GM03348 (cell line): ENCODE measurements at regions not wholly inside any gene's neighbourhood (a gene's known extent, or its start where the extent isn't known, plus 50 kb on each side); places are given as distances from the start of the nearest gene placed in this dataset.

ENCODE experiments used
- DNase-seq: peaks from one replicate; pipeline ENCODE4 v3.0.0; 2012; ENCODE audit warnings: low spot score

DNA sequence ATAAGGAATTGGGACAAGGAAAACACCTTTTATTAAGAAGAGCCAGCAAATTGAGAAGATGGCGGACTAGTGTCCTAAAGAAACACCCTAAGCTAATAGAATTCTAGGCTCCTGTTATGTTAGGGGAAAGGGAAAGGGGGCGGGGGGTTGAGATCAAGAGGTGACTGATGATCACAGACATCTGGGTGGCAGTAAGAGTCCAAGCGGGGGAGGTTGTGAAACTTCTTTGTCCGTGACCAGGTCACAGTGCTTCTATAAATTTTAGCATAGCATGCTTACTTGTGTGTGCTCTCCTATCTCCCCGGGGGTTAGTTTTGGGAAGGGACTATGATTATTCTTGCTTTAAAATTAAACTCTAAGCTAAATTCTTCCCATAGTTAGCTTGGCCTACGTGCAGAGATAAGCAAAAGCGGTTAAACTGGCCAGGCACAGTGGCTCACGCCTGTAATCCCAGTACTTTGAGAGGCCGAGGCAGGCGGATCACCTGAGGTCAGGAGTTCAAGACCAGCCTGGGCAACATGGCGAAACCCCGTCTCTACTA lies 262.1 kb downstream of the SKIDA1 start:
- no peak for DNase-seq

DNA sequence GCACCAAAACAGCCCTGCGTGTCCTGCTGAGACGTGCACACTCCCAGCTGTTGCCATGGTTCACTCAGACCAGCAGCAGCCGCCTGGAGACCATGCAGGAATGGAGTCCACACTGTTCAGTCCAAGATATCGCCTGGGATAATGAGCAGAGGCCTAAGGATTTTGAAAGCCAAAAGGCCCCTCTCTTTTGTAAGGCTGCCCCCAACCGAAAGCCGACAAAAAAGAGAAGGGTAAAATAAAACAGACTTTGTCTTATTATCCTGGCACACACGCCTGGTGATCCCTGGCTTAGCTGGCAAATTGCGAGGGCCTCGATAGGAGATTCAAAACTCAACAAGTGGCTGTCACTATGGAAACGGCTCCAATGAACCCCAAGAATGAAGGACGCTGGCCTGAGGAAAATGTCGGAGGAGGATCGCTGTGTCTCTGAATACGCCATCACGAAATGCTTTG lies 263.6 kb downstream of the SKIDA1 start:
- DNase-seq = no peak

DNA sequence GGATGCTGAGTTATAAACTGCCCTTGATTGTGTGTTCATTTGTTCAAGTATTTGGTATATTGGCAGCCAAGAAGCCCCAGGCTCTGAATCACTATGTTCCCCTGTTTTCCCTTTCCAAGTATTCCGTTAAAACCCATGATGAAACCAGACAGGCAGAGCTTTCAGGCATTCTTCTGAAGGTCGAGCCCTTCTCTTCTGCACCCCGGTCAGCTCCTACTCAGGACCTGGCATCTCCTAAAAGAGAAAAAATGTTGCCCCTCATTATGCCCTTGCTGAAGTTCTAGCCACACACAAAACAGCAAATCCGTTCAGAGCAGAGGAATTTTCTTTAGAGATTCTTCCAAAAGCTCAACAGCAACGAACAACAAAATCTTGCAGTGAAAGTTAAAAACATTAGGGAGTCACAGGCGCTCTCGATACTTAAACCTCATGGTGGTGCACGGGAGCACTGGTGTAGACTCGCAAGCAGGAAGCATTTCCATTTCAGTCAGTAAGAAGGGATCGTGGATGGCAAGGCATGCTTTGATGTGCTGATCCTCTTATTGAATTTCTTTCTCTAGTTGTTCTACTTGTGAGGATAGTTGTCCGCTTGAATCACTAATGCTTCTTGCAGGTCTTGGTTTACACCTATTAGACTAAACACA lies 264.9 kb downstream of the SKIDA1 start:
- DNase-seq = peak; percentile 41

DNA sequence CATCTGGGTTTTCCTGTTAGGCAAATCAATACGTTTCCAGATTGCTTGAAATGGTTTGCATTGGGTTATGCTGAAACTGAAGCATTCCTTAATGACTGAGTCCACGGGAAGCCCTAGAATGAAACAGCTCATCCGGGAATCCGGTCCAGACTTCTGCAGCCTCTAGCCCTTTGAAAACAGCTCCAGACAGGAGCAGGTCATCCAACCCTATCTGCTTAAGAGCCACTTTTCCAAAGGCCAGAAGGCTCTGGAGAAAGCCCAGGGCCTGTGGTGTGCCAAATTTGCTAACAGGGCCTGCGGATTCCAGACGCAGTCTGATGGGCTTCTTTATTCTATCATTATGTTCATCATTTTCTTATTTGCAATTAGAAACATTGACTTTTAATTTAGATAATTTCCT lies 265.4 kb downstream of the SKIDA1 start:
- DNase-seq = peak; percentile 48

DNA sequence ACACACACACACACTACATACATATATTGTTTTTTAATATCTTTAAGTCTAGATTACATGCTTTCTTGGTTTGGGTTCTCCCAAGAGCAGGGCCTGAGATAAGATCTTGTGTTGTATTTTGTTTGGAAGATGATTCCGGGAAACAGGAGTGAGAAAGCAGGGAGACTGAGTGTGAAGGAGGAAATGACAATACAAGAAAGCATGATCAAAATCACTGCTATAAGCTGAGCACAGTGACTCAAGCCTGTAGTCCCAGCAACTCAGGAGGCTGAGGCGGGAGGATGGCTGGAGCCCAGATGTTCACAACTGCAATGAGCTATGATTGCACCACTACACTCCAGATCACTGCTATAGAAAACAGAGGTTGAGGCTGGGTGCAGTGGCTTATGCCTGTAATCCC lies 267.6 kb downstream of the SKIDA1 start:
- DNase-seq = peak; percentile 16

DNA sequence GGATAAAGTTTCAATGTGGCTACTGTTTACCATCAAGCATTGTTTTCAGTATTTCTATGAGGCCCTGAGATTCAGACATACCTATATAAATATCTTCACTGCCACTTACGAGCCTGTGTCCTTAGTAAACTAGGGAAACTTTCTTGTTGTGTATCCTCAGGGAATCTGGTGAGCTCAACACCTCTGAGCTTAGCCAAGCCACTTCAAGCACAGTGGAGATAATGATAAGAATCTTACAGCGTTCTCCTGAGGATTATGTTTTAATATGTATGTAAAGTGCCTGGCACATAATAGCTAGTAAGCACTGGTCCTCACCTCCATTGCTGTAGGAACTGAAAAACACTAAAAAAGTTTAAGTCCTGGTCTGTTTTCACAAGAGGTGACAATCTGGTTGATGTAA lies 268.3 kb downstream of the SKIDA1 start:
- no peak for DNase-seq

DNA sequence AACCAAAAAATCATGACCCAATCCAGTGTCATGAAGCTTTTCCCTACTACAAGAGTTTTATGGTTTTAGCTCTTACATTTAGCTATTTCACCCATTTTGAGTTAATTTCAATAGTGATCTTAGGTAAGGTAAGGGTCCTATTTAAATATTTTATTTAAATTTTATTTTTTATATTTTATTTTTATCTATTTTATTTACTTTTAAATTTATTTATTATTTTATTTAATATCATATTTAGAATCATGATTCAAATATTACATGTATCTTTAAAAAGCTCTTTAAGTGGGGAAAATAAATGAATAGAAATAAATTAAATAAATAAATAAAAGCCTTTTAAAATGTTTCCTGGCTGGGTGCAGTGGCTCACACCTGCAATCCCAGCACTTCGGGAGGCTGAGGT lies 276.0 kb downstream of the SKIDA1 start:
- DNase-seq = no peak

DNA sequence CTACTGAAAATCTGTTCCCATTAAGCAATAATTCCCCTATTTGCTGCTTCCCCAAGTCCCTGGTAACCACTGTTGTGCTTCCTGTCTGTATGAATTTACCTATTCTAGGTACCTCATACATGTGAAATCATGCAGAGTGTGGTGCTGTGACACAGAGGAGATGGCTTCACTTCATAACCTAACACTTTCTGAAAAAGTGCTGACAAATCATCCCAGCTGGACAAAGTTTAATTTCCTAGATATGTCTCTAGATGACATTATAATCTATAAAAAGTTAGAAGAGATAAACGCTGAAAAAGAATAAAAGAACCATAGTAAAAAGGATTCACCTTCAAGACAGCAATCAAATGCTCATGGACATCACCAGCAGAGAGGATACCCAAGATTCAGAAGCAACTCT lies 277.9 kb downstream of the SKIDA1 start:
- DNase-seq = no peak

DNA sequence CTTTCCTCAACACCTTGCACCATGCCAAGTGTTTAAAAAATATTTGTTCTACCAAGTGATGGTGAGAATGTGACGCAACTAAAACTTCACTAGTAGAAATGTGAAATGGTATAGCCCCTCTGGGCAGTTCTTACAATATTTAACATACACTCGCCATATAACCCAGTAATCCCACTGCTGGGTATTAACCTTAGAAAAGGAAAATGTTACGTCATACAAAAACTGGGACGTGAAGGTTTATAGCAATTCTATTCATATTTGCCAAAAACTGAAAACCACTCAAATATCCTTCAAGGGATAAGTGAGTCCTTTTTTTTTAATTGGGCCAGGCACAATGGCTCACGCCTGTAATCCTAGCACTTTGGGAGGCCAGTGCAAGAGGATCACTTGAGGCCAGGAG lies 279.3 kb downstream of the SKIDA1 start:
- no peak for DNase-seq

DNA sequence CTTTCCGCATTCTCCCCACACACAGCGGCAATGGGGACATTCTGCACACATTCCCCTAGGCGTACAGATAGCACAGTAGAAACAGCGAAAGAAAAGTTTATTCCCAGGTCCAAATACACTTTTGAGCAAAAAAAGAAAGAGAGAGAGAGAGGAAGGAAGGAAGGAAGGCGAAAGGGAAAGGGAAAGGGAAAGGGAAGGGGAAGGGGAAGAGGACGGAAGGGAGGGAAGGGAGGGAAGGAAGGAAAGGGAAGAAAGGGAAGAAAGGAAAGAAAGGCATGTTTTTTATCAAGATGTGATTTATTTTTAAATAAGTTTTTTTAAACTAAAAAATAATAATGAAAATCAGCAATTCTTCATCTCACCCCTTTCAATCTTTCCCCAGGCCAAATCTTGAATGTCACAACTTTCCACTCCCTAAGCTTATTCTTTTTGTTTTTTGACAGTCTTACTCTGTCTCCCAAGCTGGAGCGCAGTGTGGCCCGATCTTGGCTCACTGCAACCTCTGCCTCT lies 281.7 kb downstream of the SKIDA1 start:
- no peak for DNase-seq

DNA sequence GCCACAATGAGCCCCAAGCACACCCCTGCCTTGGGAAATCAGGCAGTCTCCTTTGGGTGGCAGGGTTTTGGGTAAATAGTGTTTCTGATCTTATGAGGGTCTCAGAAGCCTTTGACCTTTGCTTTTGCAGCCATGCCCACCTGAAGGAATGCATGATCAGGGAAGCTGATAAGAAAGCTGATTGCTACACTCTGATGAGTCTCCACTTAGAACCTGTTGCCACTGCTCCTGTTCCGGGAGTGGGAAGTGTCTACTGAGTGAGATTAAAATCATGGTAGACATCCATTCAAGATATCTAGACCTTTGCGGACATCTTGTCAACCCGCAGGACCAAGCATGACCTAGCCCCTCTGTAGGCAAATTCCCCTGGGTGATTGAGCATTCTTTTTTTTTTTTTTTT lies 282.6 kb downstream of the SKIDA1 start:
- no peak for DNase-seq

DNA sequence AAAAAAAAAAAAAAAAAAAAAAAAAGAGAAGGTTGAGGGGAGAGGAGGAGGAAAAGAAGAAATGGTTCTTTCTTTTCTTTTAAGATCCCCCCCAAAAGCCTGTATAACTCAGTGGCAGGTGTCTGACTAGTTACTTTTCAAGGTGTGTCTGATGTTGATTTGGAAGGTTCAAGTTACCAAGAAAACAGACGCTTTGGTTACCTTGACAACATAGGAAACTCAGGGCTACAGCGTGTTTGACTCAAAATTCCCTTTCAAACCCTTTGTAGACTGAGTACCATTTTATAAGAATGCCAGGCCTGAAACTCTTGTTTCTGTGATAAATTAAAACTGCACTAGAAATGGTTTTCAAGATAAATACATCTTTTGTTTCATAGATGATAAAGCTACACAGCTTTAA lies 286.8 kb downstream of the SKIDA1 start:
- no peak for DNase-seq

DNA sequence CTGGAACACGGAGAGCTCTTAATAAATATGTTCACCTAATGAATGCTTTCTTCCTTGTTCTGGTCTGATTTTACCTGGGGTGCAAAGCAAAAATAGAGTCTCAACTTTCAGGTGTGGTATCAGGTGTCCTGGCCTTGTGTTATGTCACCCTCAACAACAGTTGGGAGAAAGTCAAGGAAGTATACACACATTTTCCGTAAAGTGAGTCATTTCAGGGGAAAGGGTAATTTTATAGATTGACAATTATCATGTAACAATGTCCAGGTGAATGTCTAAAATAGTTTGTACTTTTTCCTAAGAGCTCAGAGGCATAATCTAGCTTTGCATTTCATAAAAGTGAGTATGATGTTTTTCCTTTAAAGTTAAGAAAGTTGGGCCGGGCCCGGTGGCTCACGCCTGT lies 287.4 kb downstream of the SKIDA1 start:
- no peak for DNase-seq

DNA sequence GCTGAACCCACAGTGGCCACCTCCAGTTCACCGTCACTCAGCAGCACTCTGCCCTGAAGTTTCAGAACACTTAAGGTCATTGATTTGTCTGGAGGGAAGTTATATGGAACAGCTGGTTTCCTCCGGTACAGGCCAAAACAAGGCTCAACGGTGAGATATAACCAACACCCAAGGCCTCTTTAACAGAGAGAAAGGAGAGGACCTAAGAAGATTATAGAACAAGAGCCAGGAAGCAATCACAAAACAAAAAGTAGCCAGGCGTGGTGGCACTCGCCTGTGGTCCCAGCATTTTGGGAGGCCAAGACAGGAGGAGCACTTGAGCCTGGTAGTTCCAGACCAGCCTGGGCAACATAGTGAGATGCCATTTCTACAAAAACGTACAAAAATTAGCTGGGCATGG lies 290.7 kb downstream of the SKIDA1 start:
- no peak for DNase-seq

DNA sequence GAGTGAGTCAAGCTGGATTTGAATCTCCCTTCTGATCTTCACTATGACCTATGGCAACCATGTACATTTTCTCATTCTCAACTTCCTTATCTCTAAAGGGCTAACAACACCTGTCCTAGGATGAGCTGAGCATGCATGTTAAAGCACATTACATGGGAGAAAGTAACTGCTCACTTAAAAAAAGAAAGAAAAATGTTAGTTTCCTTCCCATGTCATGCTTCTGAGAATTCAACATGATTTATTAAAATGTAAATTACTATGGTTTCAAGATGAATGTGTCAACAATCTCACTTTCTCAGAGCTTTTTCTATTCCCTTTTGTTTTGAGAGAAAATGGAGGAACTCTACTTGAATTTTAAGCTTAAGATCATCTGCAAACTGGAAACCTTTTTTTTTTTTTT lies 295.3 kb downstream of the SKIDA1 start:
- no peak for DNase-seq

DNA sequence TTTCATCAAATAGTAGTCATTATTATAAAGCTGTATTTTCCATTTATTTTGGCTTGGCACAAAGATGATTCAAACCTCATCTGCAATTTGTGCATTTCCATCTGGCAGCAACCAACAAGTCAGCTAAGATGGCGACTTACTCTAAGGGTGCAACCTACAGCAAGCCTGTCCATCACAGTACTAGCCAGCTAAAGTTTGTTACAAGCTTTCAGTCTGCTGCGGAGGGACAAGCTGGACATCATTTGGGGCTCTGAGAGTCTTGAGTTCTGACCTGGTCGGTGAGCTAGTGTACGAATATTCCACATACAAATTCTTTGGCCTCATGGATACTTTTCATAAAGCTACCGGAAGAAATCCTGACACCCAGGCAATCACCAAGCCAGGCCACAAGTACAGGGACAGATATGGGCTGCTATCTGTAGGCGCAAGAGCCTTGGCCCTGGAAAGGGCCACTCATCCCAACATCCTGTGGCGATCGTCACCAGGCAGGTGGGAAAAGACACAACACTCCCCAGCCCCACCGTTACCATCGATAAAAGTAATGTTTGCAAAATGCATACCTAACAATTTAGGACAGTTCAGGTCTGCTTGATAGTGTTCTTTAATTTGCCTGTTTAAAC lies 307.6 kb downstream of the SKIDA1 start:
- DNase-seq = no peak

DNA sequence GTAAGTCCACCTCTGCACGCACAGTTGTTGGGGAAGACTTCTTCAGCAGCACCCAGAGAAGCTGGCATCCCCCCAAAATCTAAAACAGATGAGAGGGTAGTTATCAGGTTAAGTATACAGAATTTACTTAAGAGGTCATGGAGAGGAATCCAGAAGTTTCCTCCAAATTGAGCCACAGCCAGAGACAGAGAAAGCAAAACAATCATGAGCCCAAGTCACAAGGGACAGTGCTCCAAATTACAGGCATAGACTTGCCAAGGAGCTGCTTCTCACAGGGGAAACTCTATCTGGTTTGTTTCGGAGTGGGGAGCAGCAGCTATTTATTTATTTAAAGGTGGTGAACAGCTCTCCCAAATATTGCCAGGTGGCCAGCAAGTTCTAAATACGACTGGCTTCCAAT lies 308.4 kb downstream of the SKIDA1 start:
- no peak for DNase-seq

DNA sequence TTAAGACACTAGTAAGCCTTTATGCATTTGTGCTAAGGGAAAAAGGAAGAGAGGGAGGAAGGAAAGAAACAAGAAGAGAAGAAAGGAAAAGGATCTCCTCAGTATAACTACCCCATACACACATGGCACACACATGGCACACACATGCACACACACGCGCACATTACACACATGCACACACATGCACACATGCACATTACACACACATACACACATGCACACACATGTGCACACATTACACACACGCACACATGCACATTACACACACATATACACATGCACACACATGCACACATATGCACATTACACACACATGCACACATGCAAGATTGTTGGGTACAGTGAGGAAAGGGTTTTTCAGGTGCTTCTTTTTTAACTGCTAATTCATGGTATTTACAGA lies 311.2 kb downstream of the SKIDA1 start:
- no peak for DNase-seq

DNA sequence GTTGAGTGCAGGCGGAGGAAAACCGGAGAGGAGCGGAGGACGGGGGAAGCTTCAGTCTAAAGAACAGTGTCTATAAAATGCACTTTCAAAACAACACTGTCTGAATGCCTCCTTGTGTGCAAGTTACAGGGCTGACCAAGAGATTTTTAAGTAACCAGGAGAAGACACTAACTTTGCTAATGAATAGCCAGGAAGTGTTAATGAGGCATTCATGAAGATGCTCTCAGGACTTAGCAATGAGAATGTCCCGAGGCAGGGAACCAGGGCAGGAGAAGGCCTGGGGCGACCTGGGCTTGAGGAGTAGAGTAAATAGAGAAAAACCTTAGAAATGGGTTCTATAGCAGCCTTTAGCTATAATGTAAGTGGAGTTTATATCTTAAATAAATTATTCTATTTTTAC lies 312.1 kb downstream of the SKIDA1 start:
- no peak for DNase-seq

DNA sequence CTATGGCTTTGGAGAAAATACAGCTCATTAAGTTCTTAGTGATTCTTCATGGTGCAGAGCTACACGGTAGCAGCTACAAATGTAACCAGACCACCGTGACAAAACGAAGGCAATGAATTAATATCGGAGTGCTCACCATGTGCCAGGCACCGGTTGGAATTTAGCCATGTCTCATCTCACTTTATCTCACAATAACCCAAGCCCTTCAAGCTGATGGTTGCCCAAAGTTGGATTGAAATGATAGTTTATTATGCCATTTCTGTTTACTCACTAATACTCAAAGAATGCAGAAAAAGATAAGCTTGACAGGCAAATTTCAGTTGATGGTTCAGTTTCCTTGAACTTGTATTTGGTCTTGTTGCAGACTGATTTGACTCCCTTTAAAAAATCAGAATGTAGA lies 312.6 kb downstream of the SKIDA1 start:
- DNase-seq = no peak

DNA sequence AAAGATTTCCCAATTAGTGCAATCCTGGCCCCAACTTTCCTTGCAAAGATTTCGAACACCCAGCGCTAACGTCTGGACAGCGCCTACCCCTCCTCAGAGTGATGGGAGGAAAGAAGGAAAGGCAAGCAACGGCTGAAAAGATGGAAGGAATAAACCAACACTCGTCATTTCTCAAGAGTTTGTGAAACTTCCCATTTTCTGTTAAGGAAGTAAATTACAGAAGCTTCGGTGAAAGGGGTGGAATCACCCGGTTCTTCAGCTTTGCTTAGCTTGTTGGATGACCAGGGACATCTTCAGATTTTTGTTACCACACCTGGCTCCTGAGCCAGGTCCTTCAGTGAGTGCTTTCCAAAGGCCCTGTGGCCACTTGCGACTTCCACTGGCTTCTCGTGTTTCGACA lies 313.1 kb downstream of the SKIDA1 start:
- no peak for DNase-seq

DNA sequence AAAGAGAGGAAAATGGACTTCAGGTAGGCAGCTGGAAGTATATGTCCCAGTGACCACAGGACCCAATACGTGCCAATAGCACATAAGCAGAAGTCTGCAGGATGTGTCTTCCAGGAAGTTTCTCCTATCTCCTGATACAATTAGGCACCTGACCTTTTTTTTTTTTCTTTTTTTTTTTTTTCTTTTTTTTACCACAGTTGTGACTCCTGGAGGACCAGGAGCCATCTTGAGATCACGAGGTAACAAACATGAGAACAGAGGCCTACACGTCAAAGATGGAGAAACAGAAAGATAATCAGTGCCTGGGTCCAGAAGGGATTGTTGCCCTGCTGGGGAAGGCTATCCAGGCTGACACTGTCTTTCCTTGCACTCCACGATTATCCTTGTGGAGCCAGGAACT lies 312.4 kb upstream of the NEBL start:
- no peak for DNase-seq

DNA sequence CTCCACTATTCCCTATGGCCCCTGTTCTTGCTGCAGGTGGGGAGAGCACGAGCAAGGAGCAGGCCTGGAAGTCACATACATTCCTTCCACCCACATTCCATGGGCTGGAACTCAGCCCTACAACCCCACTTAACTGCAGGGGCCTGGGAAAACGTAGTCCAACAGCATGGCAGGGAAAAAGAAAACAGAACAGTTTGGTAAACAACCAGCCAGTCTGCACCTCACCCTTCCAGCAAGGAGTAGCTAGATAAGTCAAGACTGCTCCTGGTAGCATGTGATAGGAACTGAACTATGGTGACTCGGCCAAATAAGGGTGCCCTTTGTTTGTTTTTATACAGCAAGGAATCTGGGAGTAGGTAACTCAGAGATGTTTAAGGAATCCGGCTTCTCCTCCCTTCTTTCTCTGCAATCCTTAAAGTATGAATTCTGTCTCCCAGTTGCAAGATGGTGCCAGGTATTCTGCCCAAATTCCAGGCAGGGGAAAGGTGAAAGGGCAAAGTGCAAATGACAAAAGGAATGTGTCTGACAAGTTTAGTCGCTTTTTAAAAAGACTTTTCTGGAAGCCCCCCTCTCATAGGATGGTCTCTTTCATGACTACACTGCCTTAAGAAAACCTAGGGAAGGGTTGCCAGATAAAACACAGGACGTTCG lies 311.7 kb upstream of the NEBL start:
- no peak for DNase-seq
